ENCODE measurements at regions not wholly inside any gene's neighbourhood (a gene's known extent, or its start where the extent isn't known, plus 50 kb on each side); places are given as distances from the start of the nearest gene placed in this dataset.

- Histone ChIP-seq H2AFZ (ENCODE audit: low read length) (no peak overlapping the region), H3K36me3 (replicated peaks in 1 of 2; ENCODE audit: control insufficient read depth in 1 of 2, insufficient read depth in 2 of 2, low read length in 2 of 2) (no peaks in the 10 kb centered on the region), H3K27ac (ENCODE audit: extremely low read length, insufficient read depth, low read length) (no peak overlapping the region), H3K9ac (ENCODE audit: insufficient read depth, low read depth, low read length) (no peak overlapping the region), H3K79me2 (ENCODE audit: insufficient read depth, low read length) (no peaks in the 10 kb centered on the region), H4K20me1 (ENCODE audit: insufficient read depth, low read length) (no peaks in the 10 kb centered on the region), H3K27me3 (ENCODE audit: control insufficient read depth in 1 of 2, insufficient read depth in 2 of 2, low read length in 2 of 2) (no peaks in the 10 kb centered on the region), H3K4me2 (ENCODE audit: low read depth, low read length) (no peak overlapping the region), H3K4me3 (replicated peaks in 1 of 3; ENCODE audit: insufficient read depth in 1 of 3, low read depth in 2 of 3, low read length in 3 of 3) (no peak overlapping the region), H3K4me1 (ENCODE audit: insufficient read depth, low read length) (no peaks in the 10 kb centered on the region), H3K9me3 (ENCODE audit: low read length) (no peaks in the 10 kb centered on the region)
- intact Hi-C loops (cut with micrococcal nuclease; ENCODE audit: unreplicated experiment), result no loop called here
- FAIRE-seq (no peak), DNase-seq (ENCODE audit: low spot score) (no peak), ATAC-seq (no peak)
- WGBS (ENCODE audit: low lambda C conversion rate), result 43% methylated on average over 2 of the region's 2 CpGs
- in situ Hi-C loops (cut with HindIII; ENCODE audit: extremely low pct_ligation_motif_present, low pct_unique_long_range_greater_than_20kb), result no loop called here
- no TSS peak for BruUV-seq (replicated peaks)
- POLR2A ChIA-PET, result no interaction called here
- CTCF ChIA-PET (ENCODE audit: low intra/inter-chr PET ratio, low total read pairs), result no interaction called here
- TF ChIP-seq ZBTB37 (CRISPR knock-in tag; IDR thresholded peaks at IDR 0.05) (no peak), SP5 (CRISPR knock-in tag; IDR thresholded peaks at IDR 0.05; ENCODE audit: borderline replicate concordance, low read depth) (no peak), KAT8 (CRISPR knock-in tag; IDR thresholded peaks at IDR 0.05) (no peak), STAT5B (CRISPR knock-in tag; IDR thresholded peaks at IDR 0.05) (no peak), EHMT2 (IDR thresholded peaks at IDR 0.05; ENCODE audit: borderline replicate concordance, low read depth, low read length) (no peak), ZNF597 (CRISPR knock-in tag; IDR thresholded peaks at IDR 0.05) (no peak)
Measured at GRCh38 chrX:150203248-150203645, 159.9 kb upstream of the MAMLD1 start.

- POLR2A ChIA-PET, result no interaction called here
- Histone ChIP-seq H4K20me1 (ENCODE audit: insufficient read depth, low read length) (no peaks in the 10 kb centered on the region), H3K36me3 (replicated peaks in 1 of 2; ENCODE audit: control insufficient read depth in 1 of 2, insufficient read depth in 2 of 2, low read length in 2 of 2) (no peaks in the 10 kb centered on the region), H3K27ac (ENCODE audit: extremely low read length, insufficient read depth, low read length) (no peak overlapping the region), H3K4me2 (ENCODE audit: low read depth, low read length) (no peak overlapping the region), H3K9ac (ENCODE audit: insufficient read depth, low read depth, low read length) (no peak overlapping the region), H2AFZ (ENCODE audit: low read length) (no peak overlapping the region), H3K79me2 (ENCODE audit: insufficient read depth, low read length) (no peaks in the 10 kb centered on the region), H3K9me3 (ENCODE audit: low read length) (no peaks in the 10 kb centered on the region), H3K27me3 (ENCODE audit: control insufficient read depth in 1 of 2, insufficient read depth in 2 of 2, low read length in 2 of 2) (no peaks in the 10 kb centered on the region), H3K4me3 (replicated peaks in 1 of 3; ENCODE audit: insufficient read depth in 1 of 3, low read depth in 2 of 3, low read length in 3 of 3) (no peak overlapping the region), H3K4me1 (ENCODE audit: insufficient read depth, low read length) (no peaks in the 10 kb centered on the region)
- in situ Hi-C loops (cut with HindIII; ENCODE audit: extremely low pct_ligation_motif_present, low pct_unique_long_range_greater_than_20kb), result no loop called here
- no peak for FAIRE-seq
- CTCF ChIA-PET (ENCODE audit: low intra/inter-chr PET ratio, low total read pairs), result no interaction called here
- no peak for ATAC-seq
- no peak for DNase-seq (ENCODE audit: low spot score)
- intact Hi-C loops (cut with micrococcal nuclease; ENCODE audit: unreplicated experiment), result no loop called here
- 0% methylated on average over 1 of the region's 2 CpGs for WGBS (ENCODE audit: low lambda C conversion rate)
- BruUV-seq (replicated peaks), result no TSS peak
- TF ChIP-seq ZBTB7B (CRISPR knock-in tag; IDR thresholded peaks at IDR 0.05) (no peak), ZKSCAN8 (CRISPR knock-in tag; IDR thresholded peaks at IDR 0.05; ENCODE audit: borderline replicate concordance) (no peak), ZNF143 (CRISPR knock-in tag; IDR thresholded peaks at IDR 0.05) (no peak), SRSF4 (IDR thresholded peaks at IDR 0.05; ENCODE audit: low read depth, low read length, poor library complexity, severe bottlenecking) (no peak), KDM1A (CRISPR knock-in tag; IDR thresholded peaks at IDR 0.05) (no peak), POLR2G (IDR thresholded peaks at IDR 0.05; ENCODE audit: low read depth, low read length) (no peak), MNT (IDR thresholded peaks at IDR 0.05) (no peak), ARNTL (CRISPR knock-in tag; IDR thresholded peaks at IDR 0.05) (no peak), SNAPC5 (CRISPR knock-in tag; IDR thresholded peaks at IDR 0.05; ENCODE audit: borderline replicate concordance) (no peak)
Measured at GRCh38 chrX:150205011-150205410, 158.1 kb upstream of the MAMLD1 start.

Measured in HepG2 (cell line).